AG04449 (cell line): ENCODE measurements at regions not wholly inside any gene's neighbourhood (a gene's known extent, or its start where the extent isn't known, plus 50 kb on each side); places are given as distances from the start of the nearest gene placed in this dataset.

Source experiments
- CTCF ChIA-PET: fragments of 350-600 bp; formaldehyde crosslinking; extraction: SDS; loops from one replicate; lab custom pipeline; 2021; ENCODE audit warnings: antibody characterized with exemption; lab: Yijun Ruan, JAX
- POLR2A ChIA-PET: fragments of 400-600, 350-600 bp; formaldehyde crosslinking; extraction: SDS; loops from one replicate; lab custom pipeline; 2020; ENCODE audit warnings: antibody characterized with exemption, inconsistent platforms; lab: Yijun Ruan, JAX
- DNase-seq: peaks from one replicate; pipeline ENCODE4 v3.0.0-alpha.2; 2010; ENCODE audit warnings: low read depth, low spot score
- H3K4me3 ChIP-seq: 2 replicates; pipeline ENCODE4 v1.5.1; 2011; ENCODE audit warnings: low read depth, mild to moderate bottlenecking, control low read depth, low read length
- TF ChIP-seq, protein P1 (sequence below): IDR thresholded peaks from one replicate; pipeline ENCODE4 v1.5.1; 2011; ENCODE audit warnings: mild to moderate bottlenecking, moderate library complexity, low read length, control low read depth, inconsistent platforms; ENCODE audit not compliant: insufficient read depth; ENCODE audit errors: missing control alignments

DNA sequence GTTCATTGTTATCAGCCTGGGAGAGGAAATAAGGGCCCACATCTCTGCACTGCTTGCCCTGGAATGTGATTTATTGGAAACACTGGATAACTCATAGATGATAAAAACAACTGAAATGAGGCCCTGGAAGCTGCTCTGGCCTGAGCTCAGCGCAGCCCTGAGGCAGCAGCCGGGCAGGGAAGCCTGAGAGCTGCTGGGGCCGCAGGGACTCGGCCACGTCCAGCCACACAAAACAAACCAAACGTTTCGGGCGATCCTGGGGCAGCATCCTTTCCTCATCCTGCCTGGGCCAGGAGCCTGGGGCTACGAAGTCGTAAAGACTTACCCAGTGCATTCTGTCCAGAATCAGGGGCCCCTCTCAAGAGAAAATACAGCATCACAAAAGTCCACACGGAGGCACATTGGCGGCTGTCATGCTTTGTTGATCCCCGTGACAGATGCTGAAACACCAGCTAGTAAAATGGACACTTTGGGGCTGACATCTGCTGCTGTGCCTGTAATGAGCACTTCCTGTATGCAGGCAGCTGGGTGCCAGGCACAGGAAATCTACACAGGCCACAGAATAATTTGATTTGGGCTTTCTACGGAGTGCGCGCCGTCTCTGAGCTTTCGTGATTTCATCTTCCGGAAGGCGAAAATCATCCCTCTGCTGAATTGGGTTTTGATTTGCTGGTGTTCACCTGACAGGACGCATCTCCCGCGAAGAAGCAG lies 250.6 kb downstream of the EIPR1 start:
- TF ChIP-seq, protein P1, sequence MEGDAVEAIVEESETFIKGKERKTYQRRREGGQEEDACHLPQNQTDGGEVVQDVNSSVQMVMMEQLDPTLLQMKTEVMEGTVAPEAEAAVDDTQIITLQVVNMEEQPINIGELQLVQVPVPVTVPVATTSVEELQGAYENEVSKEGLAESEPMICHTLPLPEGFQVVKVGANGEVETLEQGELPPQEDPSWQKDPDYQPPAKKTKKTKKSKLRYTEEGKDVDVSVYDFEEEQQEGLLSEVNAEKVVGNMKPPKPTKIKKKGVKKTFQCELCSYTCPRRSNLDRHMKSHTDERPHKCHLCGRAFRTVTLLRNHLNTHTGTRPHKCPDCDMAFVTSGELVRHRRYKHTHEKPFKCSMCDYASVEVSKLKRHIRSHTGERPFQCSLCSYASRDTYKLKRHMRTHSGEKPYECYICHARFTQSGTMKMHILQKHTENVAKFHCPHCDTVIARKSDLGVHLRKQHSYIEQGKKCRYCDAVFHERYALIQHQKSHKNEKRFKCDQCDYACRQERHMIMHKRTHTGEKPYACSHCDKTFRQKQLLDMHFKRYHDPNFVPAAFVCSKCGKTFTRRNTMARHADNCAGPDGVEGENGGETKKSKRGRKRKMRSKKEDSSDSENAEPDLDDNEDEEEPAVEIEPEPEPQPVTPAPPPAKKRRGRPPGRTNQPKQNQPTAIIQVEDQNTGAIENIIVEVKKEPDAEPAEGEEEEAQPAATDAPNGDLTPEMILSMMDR: no peak
- POLR2A ChIA-PET: no interaction called here
- DNase-seq: no peak
- no peak overlapping the region for H3K4me3 ChIP-seq
- CTCF ChIA-PET: no interaction called here

DNA sequence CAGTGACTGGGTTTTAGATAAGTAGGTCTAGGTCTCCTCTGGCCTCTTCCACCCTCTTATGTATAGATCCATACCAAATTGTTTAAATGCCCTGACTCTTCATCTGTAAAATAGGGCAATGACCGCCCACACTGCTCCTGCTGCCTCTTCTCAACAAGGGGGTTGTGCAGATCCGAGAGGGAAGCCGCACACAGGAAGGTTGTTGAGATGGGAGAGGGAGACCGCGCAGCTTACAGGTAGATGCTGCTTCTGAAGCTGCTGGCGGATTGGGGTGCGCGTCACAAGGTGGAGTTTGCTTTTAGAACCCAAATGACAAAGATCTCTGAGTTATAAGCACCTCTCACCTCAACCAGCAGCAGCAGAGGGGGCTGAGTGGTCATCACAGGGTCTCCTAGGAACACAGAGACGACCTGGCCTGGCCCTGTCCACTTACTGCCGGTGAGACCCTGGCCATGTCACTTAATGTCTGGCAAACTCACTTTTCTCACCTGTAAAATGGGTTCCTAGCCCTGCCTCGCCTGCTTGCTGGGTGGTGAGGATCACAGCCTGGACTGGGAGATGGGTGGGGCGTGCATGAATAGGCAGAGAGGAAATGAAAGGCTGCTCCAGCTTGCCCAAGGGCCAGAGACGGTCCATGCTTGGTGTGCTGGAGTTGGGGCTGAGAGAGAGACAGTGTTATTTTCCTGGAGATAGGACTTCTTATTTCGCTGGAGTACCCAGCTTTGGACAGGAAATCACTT lies 251.3 kb downstream of the EIPR1 start:
- POLR2A ChIA-PET: no interaction called here
- CTCF ChIA-PET: no interaction called here
- no peak overlapping the region for H3K4me3 ChIP-seq
- TF ChIP-seq, protein P1: no peak
- DNase-seq: no peak

DNA sequence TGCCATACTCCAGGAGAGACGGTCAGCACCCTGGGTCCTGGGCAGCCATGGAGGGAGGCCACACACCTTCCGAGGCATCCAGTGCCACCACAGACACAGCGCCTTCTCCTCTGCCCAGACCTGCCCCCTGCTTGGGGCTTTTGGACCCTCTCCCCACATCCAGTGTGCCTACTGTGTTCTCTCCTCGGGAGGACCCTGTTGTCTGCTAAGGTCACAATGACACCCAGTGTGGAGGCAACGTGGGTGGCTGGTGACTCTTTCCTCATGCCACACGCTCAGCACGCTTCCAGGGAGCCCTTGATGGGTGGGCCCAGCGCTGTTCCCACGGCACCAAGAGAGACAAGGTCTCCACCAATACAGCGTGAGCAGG lies 251.9 kb downstream of the EIPR1 start:
- no peak for DNase-seq
- ChIA-PET CTCF (no interaction called here), POLR2A (no interaction called here)
- no peak overlapping the region for H3K4me3 ChIP-seq
- TF ChIP-seq, protein P1: no peak

DNA sequence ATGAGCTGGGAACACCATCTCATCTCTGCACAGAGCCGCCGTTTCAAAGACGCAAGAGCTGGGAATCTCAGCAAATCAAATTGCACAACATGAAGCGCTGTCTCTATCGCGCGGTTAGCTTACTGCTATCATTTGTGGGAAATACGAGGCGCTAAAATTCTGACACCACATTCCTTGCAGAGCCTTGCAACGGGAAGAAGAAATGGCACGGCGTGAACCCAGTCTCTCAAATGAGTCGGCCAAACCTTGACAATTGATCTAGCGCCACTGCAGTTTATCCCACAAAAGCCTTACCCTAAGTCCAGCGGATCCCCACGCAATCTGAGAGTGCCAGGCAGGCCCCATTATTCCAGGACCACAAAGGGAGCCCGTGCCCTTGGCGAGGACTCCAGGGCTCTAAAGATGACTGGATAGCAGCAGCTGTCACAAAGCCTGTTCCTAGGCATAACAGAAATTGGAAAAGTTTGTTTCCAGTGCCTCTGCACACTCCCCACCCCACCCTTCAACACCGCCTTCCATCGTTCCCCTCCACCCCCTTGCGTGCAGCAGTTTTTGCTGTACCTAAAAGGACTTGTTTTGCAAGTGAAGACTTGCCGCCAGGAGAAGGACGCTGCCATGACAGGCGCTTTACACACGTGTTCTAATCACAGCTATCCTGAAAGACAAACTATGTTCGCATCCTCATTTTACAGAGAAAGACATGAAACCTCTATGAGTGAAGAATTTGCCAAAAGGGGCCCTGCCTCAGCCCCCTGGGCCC lies 252.4 kb downstream of the EIPR1 start:
- CTCF ChIA-PET: no interaction called here
- TF ChIP-seq, protein P1: no peak
- no peak for DNase-seq
- POLR2A ChIA-PET: no interaction called here
- H3K4me3 ChIP-seq: no peak overlapping the region

DNA sequence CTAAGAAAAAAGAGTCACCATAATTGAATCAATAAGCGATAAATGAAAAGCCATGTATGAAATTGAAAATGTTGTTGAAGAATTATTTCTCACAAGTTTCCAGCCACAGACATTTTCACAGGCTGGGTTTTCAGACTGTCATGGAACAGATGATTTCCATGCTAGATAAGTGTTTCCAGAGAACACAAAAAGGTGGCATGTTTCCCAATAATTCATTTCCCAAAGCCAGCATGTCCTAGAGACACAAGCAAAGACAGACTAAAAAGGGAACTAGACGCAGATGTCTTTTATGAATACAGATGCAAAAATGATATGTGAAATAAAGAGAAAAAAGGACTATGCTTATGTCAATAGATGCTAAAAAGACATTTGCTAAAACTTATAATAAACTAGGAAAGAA lies 255.1 kb downstream of the EIPR1 start:
- POLR2A ChIA-PET: no interaction called here
- no peak for DNase-seq
- TF ChIP-seq, protein P1: no peak
- H3K4me3 ChIP-seq: no peak overlapping the region
- CTCF ChIA-PET: no interaction called here

DNA sequence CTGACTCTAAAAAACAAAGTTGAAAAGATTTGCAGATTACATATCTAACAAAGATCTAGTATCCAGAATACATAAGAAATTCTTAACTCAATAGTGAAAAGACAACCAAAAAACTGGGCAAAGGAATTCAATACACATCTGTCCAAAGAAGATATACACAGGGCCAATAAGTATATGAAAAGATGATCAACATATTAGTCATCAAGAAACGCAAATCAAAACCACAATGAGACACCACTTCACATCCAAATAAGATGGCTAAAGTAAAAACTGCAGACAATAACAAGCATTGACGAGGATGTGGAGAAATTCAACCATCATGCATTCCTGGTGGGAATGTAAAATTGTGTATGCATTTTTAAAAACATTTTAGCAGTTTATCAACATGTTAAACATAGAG lies 256.0 kb downstream of the EIPR1 start:
- CTCF ChIA-PET: no interaction called here
- H3K4me3 ChIP-seq: no peak overlapping the region
- POLR2A ChIA-PET: no interaction called here
- TF ChIP-seq, protein P1: no peak
- no peak for DNase-seq
